HG02885 (cell line): ENCODE measurements at regions not wholly inside any gene's neighbourhood (a gene's known extent, or its start where the extent isn't known, plus 50 kb on each side); places are given as distances from the start of the nearest gene placed in this dataset.

Experiments used
- ATAC-seq: cut with Tn5 transposase; IDR thresholded peaks from one replicate; pipeline ENCODE4 v1.9.1; 2021; ENCODE audit warnings: mild to moderate bottlenecking; ENCODE audit not compliant: unreplicated experiment, poor library complexity

GRCh38 chr2:157938556-157938955, 62.4 kb upstream of the ACVR1 start:
- no peak for ATAC-seq

DNA sequence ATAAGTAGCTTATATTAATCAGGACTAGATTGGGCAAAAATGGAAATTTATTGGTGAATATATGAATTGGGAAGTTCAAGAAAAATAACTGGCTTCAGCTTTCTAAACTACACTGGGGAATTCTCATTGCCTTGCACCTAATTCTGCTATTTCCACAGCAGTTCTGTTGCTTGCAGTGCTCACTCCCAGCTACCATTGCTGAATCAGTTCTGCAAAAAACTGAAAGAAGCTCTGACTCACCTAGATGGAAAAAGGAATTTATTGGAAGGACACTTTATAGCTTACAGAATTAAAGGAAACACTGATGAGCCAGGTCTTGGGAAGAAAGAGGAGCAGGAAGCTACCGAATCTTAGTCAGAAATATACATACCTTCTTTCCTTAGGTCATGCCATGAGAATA, 60.3 kb upstream of the ACVR1 start:
- ATAC-seq: no peak

GRCh38 chr2:157935378-157935906, 59.3 kb upstream of the ACVR1 start:
- no peak for ATAC-seq

GRCh38 chr2:157934684-157935377, 58.7 kb upstream of the ACVR1 start:
- no peak for ATAC-seq

DNA sequence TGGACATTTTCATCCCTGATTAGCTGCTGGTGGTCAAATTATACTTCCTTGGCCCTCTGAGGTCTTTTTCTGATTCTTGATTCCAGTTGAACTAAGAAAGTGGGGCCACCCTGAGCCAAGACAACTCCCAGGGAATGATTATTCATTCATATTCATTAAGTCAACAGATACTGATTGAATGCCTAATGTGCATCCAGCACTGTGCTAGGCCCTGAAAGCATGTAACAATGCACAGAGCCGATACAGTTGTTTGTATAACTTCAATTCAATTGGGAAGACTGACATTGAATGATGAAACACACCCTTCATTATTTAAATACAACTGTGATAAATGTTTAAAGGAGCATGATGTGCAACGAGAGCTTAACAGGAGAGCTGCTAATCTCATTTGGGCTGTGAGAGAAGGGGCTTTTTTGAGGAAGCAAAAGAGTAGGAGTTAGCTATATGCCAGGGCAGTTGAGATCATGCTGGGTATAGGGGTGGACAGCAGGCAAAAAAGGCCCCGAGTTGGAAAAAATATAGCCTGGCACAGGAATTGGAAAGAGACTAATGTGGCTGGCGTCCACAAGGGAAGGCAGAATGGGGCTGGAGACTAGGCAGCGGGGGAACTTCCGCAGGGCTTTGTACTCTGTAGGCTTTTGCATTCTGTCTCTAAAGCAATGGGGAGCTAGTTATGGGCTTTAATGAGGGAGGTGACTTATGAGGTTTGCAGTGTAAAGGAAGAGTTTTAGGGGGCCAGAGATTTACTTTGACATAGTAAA, 57.2 kb upstream of the ACVR1 start:
- no peak for ATAC-seq

DNA sequence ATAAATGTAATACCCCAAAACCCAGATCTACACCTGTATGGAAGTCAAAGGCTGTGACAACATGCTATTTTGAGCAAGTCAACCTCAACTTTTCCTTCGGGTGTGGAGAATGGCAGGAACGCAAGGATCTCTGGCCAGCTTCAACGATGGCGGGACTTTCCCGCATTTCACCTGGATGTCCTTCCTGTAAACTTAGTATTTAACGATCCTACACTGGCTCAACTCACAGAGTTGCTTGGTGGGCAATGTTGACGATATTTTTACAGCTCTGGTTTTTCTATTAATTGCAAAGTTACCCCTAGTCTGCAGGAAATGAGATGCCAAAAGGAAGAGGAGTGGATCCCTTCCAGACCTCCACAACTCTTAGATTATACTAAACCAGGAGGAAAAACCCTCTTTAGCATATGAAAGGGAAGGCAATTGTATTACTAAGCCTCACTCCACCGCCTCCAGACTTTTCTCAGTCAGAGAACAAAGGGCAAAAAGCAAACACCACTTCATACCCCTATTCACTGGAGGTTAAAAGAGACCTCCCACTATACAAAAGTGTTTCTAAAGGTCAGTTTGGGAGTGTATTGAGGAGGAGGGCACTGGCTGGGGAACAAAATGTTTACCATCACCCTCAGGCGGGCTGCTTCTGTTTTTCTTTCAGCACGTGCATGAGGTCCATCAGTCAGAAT, 56.5 kb upstream of the ACVR1 start:
- ATAC-seq: no peak

- no peak for ATAC-seq
Measured at GRCh38 chr2:157931542-157931941, 55.4 kb upstream of the ACVR1 start.

DNA sequence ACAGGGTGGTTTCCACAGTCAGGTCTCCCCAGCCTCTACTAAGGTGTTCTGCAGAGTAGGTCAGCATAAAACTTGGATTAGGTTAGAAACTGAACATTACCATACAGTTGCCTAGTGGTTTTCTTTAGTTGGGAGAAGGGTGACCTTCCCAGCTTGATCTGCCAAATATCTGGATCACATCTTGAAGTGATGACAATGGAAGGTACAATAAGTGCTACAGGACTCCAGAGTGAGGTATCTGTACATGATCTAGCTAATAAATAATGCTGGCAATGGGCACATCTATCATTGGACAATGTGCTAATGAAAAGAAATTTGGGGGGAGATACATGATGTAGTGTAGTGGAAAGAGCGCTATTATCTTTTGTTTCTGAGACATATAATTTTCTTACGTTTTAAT, 54.6 kb upstream of the ACVR1 start:
- no peak for ATAC-seq

DNA sequence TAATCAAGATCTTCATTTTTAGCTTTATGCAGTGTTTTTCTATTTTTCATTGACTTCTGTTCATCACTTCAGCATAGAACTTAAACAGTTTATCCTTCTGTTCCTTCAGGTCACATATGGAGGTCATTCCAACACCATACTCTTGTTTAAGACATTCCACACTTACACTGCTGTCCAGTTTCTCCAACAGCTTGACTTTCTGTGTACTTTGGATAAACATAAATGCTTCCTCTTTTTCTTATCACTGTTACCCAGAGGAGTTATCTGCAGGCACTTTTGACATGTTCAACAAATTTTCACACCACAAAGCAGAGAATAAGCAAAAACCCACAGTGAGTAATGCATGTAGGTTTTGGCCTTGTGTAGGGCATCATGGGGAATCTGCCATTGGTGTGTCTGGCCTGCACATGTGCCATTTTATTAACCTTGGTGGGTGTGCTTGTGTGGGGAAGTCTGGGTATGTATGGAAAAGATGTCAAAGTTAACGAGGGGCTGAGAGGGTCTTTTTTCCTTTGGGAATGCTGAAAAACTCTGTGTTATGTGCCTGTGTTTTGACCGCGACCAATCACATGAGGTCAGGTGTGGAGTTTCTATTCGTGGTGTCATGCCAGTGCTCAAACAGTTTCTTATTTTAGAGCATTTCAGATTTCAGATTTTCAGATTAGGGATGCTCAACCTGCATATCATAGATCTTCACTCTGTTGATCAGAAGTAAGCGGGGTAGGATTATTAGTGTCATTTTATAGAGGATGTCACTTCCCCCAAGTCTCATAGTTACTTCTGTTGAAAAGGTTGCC, 53.9 kb upstream of the ACVR1 start:
- ATAC-seq: no peak

- ATAC-seq: no peak
Measured at GRCh38 chr2:157928372-157928771, 52.2 kb upstream of the ACVR1 start.

DNA sequence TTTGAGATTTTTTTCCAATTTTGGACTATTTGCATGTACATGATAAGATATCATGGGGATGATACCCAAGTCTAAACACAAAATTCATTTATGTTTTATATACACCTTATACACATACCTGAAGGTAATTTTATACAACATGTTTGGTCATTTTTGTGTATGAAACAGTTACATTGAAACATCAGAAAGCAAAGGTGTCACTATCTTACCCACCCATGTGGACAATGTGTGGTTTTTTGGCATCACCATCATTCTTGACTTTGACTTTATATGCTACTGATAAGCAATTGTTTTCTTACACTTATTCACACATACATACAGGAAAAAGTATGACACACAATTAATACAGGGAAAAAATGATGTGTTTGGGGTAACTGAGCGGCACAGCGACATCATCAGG, 51.0 kb upstream of the ACVR1 start:
- ATAC-seq: no peak
